HG03521 (cell line): ENCODE measurements at regions not wholly inside any gene's neighbourhood (a gene's known extent, or its start where the extent isn't known, plus 50 kb on each side); places are given as distances from the start of the nearest gene placed in this dataset.

Source experiments
- ATAC-seq: cut with Tn5 transposase; IDR thresholded peaks from one replicate; pipeline ENCODE4 v1.9.1; 2021; ENCODE audit warnings: mild to moderate bottlenecking, moderate library complexity; ENCODE audit not compliant: unreplicated experiment

- no peak for ATAC-seq
Observed at GRCh38 chr7:42987648-42988214, 55.6 kb downstream of the MRPL32 start.

GRCh38 chr7:42991024-42991423 is 58.8 kb downstream of the MRPL32 start:
- no peak for ATAC-seq

- no peak for ATAC-seq
Observed at GRCh38 chr7:42991913-42992591, 59.9 kb downstream of the MRPL32 start.

GRCh38 chr7:42993038-42993437 is 60.9 kb downstream of the MRPL32 start:
- no peak for ATAC-seq

GRCh38 chr7:42994096-42994495 is 61.9 kb downstream of the MRPL32 start:
- ATAC-seq: no peak

- ATAC-seq: no peak
Observed at GRCh38 chr7:42997611-42998010, 65.4 kb downstream of the MRPL32 start.

- ATAC-seq: no peak
Observed at GRCh38 chr7:43004082-43004481, 71.9 kb downstream of the MRPL32 start.

GRCh38 chr7:43006008-43006407 is 73.8 kb downstream of the MRPL32 start:
- ATAC-seq: no peak

- ATAC-seq: no peak
Observed at GRCh38 chr7:43010061-43010460, 77.9 kb downstream of the MRPL32 start.

- no peak for ATAC-seq
Observed at GRCh38 chr7:43011879-43012278, 79.7 kb downstream of the MRPL32 start.

- ATAC-seq: no peak
Observed at GRCh38 chr7:43014406-43014805, 82.2 kb downstream of the MRPL32 start.

GRCh38 chr7:43015301-43015700 is 83.1 kb downstream of the MRPL32 start:
- ATAC-seq: no peak

GRCh38 chr7:43018446-43018845 is 86.3 kb downstream of the MRPL32 start:
- no peak for ATAC-seq

- ATAC-seq: no peak
Observed at GRCh38 chr7:43021431-43021830, 89.3 kb downstream of the MRPL32 start.

- no peak for ATAC-seq
Observed at GRCh38 chr7:43022008-43022407, 89.8 kb downstream of the MRPL32 start.

GRCh38 chr7:43033369-43033768 is 79.1 kb upstream of the HECW1 start:
- ATAC-seq: no peak

GRCh38 chr7:43034535-43035002 is 77.9 kb upstream of the HECW1 start:
- ATAC-seq: no peak

- ATAC-seq: no peak
Observed at GRCh38 chr7:43037531-43037930, 74.9 kb upstream of the HECW1 start.

GRCh38 chr7:43038254-43038653 is 74.2 kb upstream of the HECW1 start:
- no peak for ATAC-seq

GRCh38 chr7:43039346-43039745 is 73.1 kb upstream of the HECW1 start:
- no peak for ATAC-seq

- ATAC-seq: no peak
Observed at GRCh38 chr7:43040461-43040860, 72.0 kb upstream of the HECW1 start.

- ATAC-seq: no peak
Observed at GRCh38 chr7:43041105-43041504, 71.3 kb upstream of the HECW1 start.

- no peak for ATAC-seq
Observed at GRCh38 chr7:43041724-43042123, 70.7 kb upstream of the HECW1 start.
